ENCODE measurements at regions not wholly inside any gene's neighbourhood (a gene's known extent, or its start where the extent isn't known, plus 50 kb on each side); places are given as distances from the start of the nearest gene placed in this dataset.
"Not testable (repeated sequence)": the region's sequence is repeated elsewhere in the genome, so short reads cannot be mapped to it uniquely, and the experiment has no call there.

GRCh38 chr12:19909418-19909817 is 458.9 kb upstream of the PDE3A start:
- DNase-seq = no peak

DNA sequence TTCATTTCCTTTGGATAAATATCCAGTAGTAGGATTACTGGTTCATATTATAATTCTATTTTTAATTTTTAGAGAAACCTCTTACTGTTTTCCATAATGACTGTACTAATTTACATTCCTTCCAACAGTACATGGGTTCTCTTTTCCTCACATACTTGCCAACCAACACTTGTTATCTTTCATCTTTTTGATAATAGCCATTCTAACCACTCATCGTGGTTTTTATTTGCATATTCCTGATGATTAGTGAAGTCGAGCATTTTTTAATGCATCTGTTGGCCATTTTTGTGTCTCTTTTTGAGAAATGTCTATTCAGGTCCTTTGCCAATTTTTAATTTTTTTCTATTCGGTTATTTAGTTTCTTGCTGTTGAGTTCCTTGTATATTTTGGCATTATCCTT is 457.7 kb upstream of the PDE3A start:
- no peak for DNase-seq

DNA sequence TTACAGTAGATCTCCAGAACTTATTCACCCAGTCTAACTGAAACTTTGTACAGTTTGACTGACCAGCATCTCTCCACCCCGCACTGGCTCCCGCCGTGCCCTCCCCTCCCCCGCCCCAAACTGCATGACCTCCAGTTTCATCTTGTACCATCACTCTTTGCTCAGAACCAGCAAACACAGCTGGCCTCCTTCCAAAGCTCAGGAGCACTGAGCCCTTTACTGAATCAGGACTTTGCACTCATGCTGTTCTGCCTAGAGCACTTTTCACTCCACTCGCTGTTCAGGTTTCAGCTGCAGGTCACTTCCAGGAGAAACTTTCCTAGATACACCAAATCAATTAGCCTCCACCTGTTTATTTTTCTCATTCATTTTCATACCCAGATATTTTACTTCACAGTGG is 455.3 kb upstream of the PDE3A start:
- no peak for DNase-seq

DNA sequence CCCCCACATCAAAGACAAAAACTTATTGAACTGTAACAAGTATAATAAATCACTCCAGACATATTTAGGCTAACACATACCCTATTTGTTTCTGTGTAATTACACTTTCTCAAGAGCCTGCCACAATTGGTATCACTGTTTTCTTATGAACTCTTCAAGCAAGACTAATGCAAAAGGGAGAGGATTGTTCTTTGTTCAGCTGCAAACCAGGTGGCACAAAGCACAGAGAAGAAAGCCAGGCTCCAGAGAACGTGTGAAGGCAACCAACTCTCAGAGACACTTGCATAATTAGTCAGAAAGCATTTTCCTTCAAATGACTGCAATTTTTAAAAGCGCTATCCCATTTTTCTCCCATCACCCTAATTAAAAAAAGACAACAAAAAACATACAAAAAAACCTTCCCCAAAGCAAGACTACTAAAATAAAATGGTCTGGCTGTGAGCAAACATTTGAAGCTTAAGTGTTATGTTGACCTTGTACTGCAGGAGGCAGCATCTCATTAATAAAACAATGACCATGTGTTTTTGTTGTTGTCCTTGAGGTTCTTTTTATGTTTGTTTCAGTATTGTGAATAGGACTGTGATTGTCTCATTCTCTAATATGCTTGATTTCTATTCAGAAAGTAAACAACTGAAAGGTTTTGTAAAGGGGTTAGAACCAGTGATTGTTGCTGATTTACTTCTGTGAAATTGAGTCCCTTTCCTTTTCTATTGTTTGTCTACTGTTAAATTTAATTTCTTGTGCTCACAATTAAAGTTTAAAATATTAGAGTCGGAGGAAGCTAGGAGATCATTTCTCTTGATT is 452.7 kb upstream of the PDE3A start:
- DNase-seq = no peak

DNA sequence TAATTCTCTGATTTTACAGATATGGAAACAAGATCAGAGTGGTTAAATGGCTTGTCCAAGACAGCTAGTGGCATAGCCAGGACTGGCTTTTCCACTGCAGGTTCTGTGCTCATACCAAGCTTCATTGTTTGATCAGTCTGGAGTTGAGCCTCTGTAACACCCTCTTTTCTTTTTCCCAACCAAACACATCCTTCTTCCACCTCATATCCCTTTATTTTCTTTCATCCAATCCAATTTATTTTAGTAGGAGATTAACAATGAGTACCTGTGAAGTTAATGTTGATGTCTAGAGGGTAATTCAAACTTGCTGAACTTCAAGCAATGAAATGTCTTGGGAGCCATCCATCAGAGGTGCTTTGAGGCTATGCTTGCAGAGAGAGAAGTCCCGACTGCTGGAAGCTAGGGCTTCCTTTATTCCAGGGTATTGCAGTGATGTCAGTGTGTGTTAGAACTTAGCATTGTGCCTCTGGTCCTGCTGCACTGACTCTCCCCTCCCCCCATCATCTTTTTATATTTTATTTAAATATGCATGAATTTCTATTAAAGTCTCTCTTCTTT is 452.1 kb upstream of the PDE3A start:
- no peak for DNase-seq

- no peak for DNase-seq
Measured at GRCh38 chr12:19916974-19917373, 451.4 kb upstream of the PDE3A start.

DNA sequence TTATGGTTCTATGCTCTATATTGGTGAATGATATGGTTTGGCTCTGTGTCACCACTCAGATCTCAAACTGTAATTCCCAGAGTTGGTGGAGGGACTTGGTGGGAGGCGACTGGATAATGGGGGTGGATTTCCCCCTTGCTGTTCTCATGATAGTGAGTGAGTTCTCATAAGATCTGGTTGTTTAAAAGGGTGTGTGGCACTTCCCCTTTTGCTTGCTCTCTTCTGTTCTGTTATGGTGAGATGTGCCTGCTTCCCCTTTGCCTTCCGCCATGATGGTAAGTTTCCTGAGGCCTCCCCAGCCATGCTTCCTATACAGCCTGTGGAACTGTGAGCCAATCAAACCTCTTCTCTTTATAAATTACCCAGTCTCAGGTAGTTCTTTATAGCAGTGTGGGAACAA is 446.6 kb upstream of the PDE3A start:
- DNase-seq = not testable (repeated sequence)

DNA sequence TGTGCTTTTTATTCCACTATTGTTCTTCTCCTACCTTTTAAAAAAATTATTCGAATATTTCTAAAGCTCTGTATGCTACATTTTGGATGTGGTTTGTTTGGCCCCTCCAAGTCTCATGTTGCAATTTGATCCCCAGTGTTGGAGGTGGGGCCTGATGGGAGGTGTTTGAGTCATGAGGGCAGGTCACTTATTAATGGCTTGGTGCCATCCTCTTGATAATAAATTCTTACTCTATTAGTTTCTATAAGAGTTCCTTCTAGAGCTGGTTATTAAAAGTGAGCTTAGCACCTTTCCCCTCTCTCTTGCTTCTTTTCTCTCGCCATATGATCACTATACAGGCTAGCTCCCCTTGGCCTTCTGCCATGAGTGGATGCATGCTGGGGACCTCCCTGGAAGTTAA is 445.6 kb upstream of the PDE3A start:
- DNase-seq = no peak

DNA sequence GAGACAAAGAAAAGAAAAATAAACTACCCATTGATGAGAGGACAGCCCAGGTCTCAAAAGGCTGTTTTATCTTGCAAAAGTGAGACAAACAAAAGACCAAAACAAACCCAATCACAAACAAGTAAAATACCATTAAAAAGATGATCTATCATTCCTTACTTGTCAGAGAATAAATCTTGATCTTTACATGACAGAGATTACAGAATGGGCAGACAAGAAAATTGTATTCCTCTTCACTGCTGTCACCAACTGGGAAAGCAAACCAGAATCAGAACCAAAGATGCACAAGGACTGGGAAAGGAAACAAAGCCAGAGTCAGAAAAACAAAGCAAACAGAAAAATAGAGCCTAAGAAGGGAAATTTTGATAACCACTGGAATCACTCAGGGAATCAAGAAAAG is 444.0 kb upstream of the PDE3A start:
- DNase-seq = no peak

DNA sequence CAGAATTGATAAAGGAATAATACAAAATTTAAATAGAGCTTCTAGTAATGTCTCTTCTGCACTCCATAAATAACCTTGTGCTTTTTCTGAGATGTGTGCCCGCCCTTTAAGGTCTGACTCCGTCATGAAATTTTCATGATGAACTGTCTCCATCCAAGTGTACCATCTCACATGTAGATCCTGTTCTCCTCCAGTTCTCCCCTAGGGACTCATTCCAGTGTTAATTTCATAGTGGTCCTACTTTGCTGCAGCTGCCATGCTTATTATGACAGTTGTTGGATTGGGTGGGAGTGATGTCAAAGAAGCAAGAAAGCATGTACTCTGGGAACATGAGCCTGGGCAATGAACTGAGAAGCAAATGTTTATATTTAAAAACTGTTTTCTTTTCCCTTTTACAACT is 442.5 kb upstream of the PDE3A start:
- no peak for DNase-seq

DNA sequence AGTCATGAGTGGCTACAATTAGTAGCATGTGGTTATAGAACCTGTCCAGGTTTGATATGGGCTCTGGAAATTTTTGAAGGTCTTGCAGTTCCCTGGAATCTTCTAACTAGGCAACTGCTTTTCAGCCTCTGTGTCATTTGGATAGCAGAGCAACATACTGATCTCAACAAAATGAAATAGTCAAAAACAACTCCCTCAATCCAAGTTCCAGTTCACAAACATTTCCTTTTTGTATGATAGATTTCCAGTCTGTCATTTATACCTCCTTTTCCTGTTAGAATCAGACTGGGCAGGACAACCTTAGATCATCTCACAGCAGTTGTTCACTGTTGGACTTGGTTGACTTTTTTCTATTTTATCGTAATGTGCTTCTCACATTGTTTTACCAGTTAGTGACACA is 442.1 kb upstream of the PDE3A start:
- DNase-seq = no peak

GRCh38 chr12:19927661-19928060 is 440.7 kb upstream of the PDE3A start:
- DNase-seq = no peak

DNA sequence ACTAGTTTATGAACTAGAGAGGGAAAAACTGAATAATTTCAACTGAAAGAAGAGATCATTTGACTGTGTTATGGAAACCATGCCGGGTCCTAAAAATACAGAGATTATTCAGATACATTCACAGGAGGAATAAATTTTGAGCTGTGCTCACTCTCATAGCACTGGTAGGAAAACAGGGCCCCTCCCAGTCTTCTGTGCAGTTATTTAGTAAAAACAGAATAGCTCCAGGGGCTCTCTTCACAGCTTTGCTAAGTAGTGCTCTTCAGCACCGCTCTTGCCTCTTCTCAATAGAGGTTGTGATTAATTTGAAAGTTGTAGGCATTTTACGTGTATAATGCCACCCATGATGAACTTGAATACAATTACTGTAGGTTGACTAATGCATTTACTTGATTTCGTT is 435.9 kb upstream of the PDE3A start:
- DNase-seq = no peak

DNA sequence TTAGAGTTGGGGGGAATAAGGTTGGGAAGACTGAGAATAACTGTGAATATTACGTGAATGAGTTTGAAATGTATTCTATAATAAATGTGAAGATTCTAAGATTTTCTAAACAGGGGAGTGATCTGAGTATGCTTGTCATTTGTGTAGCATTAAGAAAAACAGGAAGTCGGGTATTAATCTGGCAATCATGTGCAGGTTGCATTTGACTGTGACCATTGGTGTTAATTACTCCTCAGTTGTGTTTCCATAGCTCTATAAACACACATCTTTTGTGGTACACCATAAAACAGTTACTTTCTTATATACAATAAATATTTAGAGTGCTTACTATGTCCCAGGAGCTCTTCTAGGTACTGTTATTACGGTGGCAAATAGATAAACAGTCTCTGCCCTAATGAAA is 434.4 kb upstream of the PDE3A start:
- no peak for DNase-seq

- DNase-seq = no peak
Measured at GRCh38 chr12:19937161-19937560, 431.2 kb upstream of the PDE3A start.

GRCh38 chr12:19938031-19938430 is 430.3 kb upstream of the PDE3A start:
- no peak for DNase-seq

DNA sequence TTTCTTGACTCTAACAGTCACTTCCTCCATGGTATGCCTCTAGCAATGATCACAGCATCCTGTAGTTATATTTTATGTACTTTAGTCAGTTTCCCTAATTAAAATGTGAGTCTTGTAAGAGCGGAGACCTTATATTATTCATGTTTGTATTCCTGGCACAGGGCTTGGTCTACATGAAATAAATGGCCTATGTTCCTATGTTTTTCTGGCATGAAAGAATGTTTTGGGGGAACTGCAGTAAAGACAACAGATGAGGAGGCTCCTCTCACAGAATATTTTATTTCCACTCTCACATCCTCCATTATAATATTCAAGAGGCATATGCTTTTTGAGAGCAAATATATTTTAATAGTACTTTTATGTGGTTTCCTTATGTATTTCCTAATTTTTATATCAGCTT is 429.8 kb upstream of the PDE3A start:
- no peak for DNase-seq

- no peak for DNase-seq
Measured at GRCh38 chr12:19940267-19940666, 428.1 kb upstream of the PDE3A start.

- no peak for DNase-seq
Measured at GRCh38 chr12:19941096-19941495, 427.2 kb upstream of the PDE3A start.

DNA sequence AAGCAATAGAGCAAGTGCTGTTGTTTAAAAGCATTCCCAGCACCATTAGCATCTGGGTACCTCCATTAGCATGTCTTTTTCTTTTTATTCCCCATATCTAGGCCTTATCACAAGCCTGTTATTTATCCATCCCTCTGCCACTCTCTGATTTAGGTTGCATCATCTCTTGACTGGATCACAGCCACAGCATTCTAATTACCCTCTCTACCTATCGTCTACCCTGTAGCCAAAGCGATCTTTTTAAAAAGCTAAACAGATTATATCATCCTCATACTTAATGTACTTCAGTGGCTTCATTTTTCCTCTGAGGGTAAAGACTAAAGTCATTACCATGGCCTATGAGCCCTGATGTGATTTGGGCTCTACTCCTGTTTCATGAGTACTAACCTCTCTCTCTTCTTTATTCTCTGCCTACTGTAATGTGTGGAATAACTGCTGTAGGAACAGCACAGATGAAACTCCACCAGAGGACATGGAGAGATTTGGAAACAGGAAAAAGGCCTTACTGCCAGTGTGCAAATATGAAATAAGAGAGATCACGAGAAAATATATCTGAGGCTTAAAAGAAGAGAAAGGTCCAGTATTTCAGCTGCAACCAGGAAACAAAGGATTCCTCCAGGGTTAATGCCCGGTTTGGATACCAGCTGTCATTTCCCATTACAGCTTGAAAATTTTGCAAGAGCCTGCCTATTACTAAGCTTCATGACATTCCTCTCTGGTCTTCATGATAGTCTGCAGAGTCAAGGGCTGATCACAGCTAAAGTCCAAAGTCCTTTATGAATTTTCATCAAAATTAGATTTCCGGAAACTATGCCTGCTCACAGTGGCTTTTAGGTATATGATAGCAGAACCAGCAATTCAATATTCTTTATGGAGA is 422.5 kb upstream of the PDE3A start:
- DNase-seq = no peak

- DNase-seq = peak; percentile 28
Measured at GRCh38 chr12:19946550-19946949, 421.8 kb upstream of the PDE3A start.

- DNase-seq = no peak
Measured at GRCh38 chr12:19947344-19947743, 421.0 kb upstream of the PDE3A start.

- no peak for DNase-seq
Measured at GRCh38 chr12:19951664-19952063, 416.7 kb upstream of the PDE3A start.
